Cardiac fibroblast (primary cell): ENCODE measurements at regions not wholly inside any gene's neighbourhood (a gene's known extent, or its start where the extent isn't known, plus 50 kb on each side); places are given as distances from the start of the nearest gene placed in this dataset.

Experiments used
- DNase-seq, 2 donors: peaks; one replicate each; pipeline versions ENCODE4 v3.0.0 to v3.0.0-alpha.2; 2010; ENCODE audit warnings: low read depth in 2 of 2
- H3K4me3 ChIP-seq, 2 donors: replicated peaks in 1 of 2; 1 replicate in 1 of 2; 2 replicates in 1 of 2; pipeline ENCODE4 v1.5.1; 2011; ENCODE audit warnings: low read depth in 2 of 2, low read length in 2 of 2, mild to moderate bottlenecking in 2 of 2, moderate library complexity in 1 of 2
- CTCF ChIP-seq: IDR thresholded peaks from one replicate; pipeline ENCODE4 v1.5.1; 2011; ENCODE audit warnings: low read depth, mild to moderate bottlenecking, low read length, inconsistent platforms

GRCh38 chr3:45337839-45338470 is 50.4 kb upstream of the LARS2 start:
- no peak overlapping the region for H3K4me3 ChIP-seq
- DNase-seq: no peak
- TF ChIP-seq CTCF: no peak
